ENCODE measurements at regions not wholly inside any gene's neighbourhood (a gene's known extent, or its start where the extent isn't known, plus 50 kb on each side); places are given as distances from the start of the nearest gene placed in this dataset.

- TF ChIP-seq CTCF (IDR thresholded peaks at IDR 0.05) (no peak), ZFX (IDR thresholded peaks at IDR 0.05; ENCODE audit: borderline replicate concordance) (no peak)
These were observed 409.1 kb downstream of the NPIPA7 start for GRCh38 chr16:16788004-16788403.
